ENCODE measurements at regions not wholly inside any gene's neighbourhood (a gene's known extent, or its start where the extent isn't known, plus 50 kb on each side); places are given as distances from the start of the nearest gene placed in this dataset.

GRCh38 chr9:15021146-15021545, 110.9 kb upstream of the FREM1 start:
- TF ChIP-seq EZH2 (IDR thresholded peaks at IDR 0.05; ENCODE audit: borderline replicate concordance, low read depth, low read length, severe bottlenecking), result no peak
- TF ChIP-seq, protein P1, sequence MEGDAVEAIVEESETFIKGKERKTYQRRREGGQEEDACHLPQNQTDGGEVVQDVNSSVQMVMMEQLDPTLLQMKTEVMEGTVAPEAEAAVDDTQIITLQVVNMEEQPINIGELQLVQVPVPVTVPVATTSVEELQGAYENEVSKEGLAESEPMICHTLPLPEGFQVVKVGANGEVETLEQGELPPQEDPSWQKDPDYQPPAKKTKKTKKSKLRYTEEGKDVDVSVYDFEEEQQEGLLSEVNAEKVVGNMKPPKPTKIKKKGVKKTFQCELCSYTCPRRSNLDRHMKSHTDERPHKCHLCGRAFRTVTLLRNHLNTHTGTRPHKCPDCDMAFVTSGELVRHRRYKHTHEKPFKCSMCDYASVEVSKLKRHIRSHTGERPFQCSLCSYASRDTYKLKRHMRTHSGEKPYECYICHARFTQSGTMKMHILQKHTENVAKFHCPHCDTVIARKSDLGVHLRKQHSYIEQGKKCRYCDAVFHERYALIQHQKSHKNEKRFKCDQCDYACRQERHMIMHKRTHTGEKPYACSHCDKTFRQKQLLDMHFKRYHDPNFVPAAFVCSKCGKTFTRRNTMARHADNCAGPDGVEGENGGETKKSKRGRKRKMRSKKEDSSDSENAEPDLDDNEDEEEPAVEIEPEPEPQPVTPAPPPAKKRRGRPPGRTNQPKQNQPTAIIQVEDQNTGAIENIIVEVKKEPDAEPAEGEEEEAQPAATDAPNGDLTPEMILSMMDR (IDR thresholded peaks at IDR 0.05; ENCODE audit: borderline replicate concordance, extremely low read depth, low read length, poor library complexity, severe bottlenecking), result no peak
